ENCODE measurements at regions not wholly inside any gene's neighbourhood (a gene's known extent, or its start where the extent isn't known, plus 50 kb on each side); places are given as distances from the start of the nearest gene placed in this dataset.

- no peak for TF ChIP-seq CTCF (IDR thresholded peaks at IDR 0.05)
- no peak for TF ChIP-seq POLR2AphosphoS5 (IDR thresholded peaks at IDR 0.05)
- TF ChIP-seq POLR2A (IDR thresholded peaks at IDR 0.05): no peak
- no peak for TF ChIP-seq EP300 (IDR thresholded peaks at IDR 0.05)
Measured at GRCh38 chr11:71352226-71352625, 96.0 kb downstream of the DHCR7 start.

Data from upper lobe of left lung (tissue), 4 donors.